ENCODE measurements at regions not wholly inside any gene's neighbourhood (a gene's known extent, or its start where the extent isn't known, plus 50 kb on each side); places are given as distances from the start of the nearest gene placed in this dataset.

- no peak for TF ChIP-seq AR (CRISPR knock-in tag; IDR thresholded peaks at IDR 0.05)
- no peak for TF ChIP-seq IRF1 (CRISPR knock-in tag; IDR thresholded peaks at IDR 0.05)
- TF ChIP-seq ZNF138 (CRISPR knock-in tag; conservative IDR thresholded peaks at IDR 0.05), result no peak
- TF ChIP-seq ZNF121 (CRISPR knock-in tag; IDR thresholded peaks at IDR 0.05), result no peak
- no peak for TF ChIP-seq ATF1 (CRISPR knock-in tag; IDR thresholded peaks at IDR 0.05)
- no peak for TF ChIP-seq NR1H2 (CRISPR knock-in tag; IDR thresholded peaks at IDR 0.05)
- no peak for TF ChIP-seq CBFB (CRISPR knock-in tag; IDR thresholded peaks at IDR 0.05; ENCODE audit: low read depth)
- TF ChIP-seq TCF7 (CRISPR knock-in tag; IDR thresholded peaks at IDR 0.05; ENCODE audit: low read depth), result no peak
- TF ChIP-seq FOXK1 (CRISPR knock-in tag; IDR thresholded peaks at IDR 0.05), result no peak
- TF ChIP-seq RELA (CRISPR knock-in tag; IDR thresholded peaks at IDR 0.05; ENCODE audit: borderline replicate concordance), result no peak
- no peak for TF ChIP-seq ATF2 (CRISPR knock-in tag; IDR thresholded peaks at IDR 0.05; ENCODE audit: borderline replicate concordance, low read depth)
- TF ChIP-seq ZNF671 (CRISPR knock-in tag; IDR thresholded peaks at IDR 0.05), result no peak
- no peak for TF ChIP-seq CDX4 (CRISPR knock-in tag; IDR thresholded peaks at IDR 0.05; ENCODE audit: borderline replicate concordance)
- no peak for TF ChIP-seq NFE2L1 (CRISPR knock-in tag; IDR thresholded peaks at IDR 0.05)
- TF ChIP-seq ZNF532 (CRISPR knock-in tag; IDR thresholded peaks at IDR 0.05; ENCODE audit: borderline replicate concordance), result no peak
Observed at GRCh38 chr13:74288361-74288911, 154.2 kb upstream of the KLF12 start (continued).

GRCh38 chr13:74287724-74288169 lies 153.5 kb upstream of the KLF12 start:
- no peaks in the 10 kb centered on the region for H3K36me3 Mint-ChIP-seq
- ChIA-PET CTCF (interaction anchor here (0.6 to 3.3 kb wide), 20 partner anchors 14 to 1141 kb away, joined by 3 to 31 read pairs (median 6); partner anchors contain the start of gene KLF12), POLR2A (interaction anchor here (0.6 to 1.6 kb wide), 5 partner anchors 151 to 704 kb away, joined by 3 to 9 read pairs (median 5); no protein-coding TSS in a partner anchor)
- 0 out of 2 replicates have a peak overlapping the region, but pooled peaks have one; percentile 34 for H3K4me3 Mint-ChIP-seq
- no peaks in the 10 kb centered on the region for H3K27me3 Mint-ChIP-seq (ENCODE audit: low read depth)
- TF ChIP-seq PRRX2 (CRISPR knock-in tag; IDR thresholded peaks at IDR 0.05) (no peak), GABPB1 (CRISPR knock-in tag; IDR thresholded peaks at IDR 0.05) (peak; percentile 77)
- DNase-seq (ENCODE audit: low spot score) (peak; percentile 52), ATAC-seq (no peak; the same call in 1 of the 2 replicates)
- no peak overlapping the region for H3K27ac Mint-ChIP-seq
- peaks cover 46% of the 10 kb centered on the region for H3K4me1 Mint-ChIP-seq
- no peaks in the 10 kb centered on the region for H3K9me3 Mint-ChIP-seq

Data from WTC11 (cell line).